ENCODE measurements at regions not wholly inside any gene's neighbourhood (a gene's known extent, or its start where the extent isn't known, plus 50 kb on each side); places are given as distances from the start of the nearest gene placed in this dataset.
"Not testable (repeated sequence)": the region's sequence is repeated elsewhere in the genome, so short reads cannot be mapped to it uniquely, and the experiment has no call there.

DNA sequence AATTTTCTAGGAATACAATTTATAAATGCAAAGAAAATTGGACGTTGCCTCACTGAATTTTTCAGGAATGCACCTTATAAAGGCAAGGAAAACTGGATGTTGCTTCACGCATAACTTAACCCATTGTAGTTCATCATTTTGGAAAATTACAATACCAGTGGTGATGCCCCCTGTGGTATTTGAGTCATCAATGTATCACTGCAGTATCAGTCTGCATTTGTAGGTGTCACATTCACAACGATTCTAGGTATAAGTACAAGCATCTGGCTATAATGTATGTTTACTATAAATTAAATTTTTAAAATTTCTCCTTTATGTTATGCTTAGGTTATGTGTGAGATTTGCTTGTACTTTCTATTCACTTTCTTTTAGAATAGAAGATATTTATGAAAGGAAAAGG is 55.9 kb upstream of the KIF2A start:
- TF ChIP-seq, protein P1, sequence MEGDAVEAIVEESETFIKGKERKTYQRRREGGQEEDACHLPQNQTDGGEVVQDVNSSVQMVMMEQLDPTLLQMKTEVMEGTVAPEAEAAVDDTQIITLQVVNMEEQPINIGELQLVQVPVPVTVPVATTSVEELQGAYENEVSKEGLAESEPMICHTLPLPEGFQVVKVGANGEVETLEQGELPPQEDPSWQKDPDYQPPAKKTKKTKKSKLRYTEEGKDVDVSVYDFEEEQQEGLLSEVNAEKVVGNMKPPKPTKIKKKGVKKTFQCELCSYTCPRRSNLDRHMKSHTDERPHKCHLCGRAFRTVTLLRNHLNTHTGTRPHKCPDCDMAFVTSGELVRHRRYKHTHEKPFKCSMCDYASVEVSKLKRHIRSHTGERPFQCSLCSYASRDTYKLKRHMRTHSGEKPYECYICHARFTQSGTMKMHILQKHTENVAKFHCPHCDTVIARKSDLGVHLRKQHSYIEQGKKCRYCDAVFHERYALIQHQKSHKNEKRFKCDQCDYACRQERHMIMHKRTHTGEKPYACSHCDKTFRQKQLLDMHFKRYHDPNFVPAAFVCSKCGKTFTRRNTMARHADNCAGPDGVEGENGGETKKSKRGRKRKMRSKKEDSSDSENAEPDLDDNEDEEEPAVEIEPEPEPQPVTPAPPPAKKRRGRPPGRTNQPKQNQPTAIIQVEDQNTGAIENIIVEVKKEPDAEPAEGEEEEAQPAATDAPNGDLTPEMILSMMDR (IDR thresholded peaks at IDR 0.05) = not testable (repeated sequence)
- not testable (repeated sequence) for TF ChIP-seq POLR2A (IDR thresholded peaks at IDR 0.05)

Data from lower leg skin (tissue), 3 donors.